Midbrain (tissue), 1 donor: ENCODE measurements at regions not wholly inside any gene's neighbourhood (a gene's known extent, or its start where the extent isn't known, plus 50 kb on each side); places are given as distances from the start of the nearest gene placed in this dataset.
"Not testable (repeated sequence)": the region's sequence is repeated elsewhere in the genome, so short reads cannot be mapped to it uniquely, and the experiment has no call there.

Source experiments
- DNase-seq: peaks from one replicate; lab custom pipeline; 2025; lab: John Stamatoyannopoulos, UW

DNA sequence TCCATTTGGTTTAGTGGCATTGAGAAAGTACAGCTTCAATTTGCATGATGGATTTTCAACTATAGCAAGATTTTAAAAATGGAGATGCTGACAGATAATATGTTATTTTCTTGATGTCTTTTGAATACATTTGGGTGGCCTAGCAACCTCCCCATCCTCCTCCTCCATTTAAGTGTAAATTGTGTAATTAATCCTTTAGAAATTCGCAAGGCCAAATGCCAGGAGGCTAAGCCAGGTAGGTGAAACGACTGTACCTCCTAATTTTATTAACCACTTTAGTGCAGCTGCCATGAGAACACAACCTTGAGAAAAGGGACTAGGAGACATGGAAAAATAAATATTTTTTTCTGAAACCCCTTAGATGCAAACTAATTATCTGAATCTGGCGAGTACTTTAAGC lies 248.8 kb downstream of the MRPS30 start:
- no peak for DNase-seq

DNA sequence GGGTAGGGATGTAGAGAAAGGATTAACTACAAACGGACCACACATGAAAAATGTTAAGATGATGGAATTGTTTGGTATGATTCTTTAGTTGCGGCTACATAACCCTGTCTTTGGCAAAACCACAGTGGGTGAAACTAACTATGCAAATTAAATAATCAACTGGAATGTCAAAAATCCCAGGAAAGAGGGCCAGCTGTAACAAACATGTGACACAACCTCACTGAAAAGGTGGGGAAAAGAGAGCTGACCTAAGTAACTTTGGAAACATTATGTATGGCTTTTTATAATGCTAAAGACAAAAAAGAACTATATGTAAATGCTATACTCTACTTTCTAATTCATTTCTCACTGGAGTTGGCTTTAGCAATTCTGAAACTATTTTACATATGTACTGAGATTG lies 252.0 kb downstream of the MRPS30 start:
- DNase-seq = no peak

DNA sequence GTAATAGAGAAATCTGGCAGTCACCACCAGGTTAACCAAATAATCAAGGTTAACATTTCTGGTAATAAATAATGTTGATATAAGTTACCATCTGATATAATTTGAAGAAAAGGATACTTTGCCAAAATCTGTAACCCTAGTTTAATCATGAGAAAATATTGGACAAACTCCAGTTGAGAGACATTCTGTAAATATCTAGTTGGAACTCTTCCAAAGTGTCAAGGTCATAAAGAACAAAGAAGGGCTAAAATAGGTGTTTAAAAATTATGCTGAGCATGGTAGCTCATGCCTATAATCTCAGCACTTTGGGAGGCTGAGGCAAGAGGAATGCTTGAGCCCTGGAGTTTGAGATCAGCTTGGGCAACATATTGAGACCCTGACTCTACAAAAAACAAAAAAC lies 253.3 kb downstream of the MRPS30 start:
- DNase-seq = no peak

DNA sequence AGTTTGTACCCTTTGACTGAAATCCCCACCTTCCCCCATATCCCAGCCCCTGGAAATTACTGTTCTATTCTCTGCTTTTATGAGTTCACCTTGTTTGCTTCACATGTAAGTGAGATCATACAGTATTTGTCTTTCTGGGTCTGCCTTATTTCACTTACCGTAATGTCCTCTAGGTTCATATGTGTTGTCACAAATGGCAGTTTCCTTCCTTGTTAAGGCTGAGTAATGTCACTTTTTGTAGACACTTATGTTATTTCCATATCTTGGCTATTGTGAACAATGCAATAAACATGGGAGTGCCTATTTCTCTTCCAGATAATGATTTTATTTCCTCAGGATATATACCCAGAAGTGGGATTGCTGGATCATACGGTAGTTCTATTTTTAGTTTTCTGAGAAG lies 272.3 kb downstream of the MRPS30 start:
- DNase-seq = no peak

DNA sequence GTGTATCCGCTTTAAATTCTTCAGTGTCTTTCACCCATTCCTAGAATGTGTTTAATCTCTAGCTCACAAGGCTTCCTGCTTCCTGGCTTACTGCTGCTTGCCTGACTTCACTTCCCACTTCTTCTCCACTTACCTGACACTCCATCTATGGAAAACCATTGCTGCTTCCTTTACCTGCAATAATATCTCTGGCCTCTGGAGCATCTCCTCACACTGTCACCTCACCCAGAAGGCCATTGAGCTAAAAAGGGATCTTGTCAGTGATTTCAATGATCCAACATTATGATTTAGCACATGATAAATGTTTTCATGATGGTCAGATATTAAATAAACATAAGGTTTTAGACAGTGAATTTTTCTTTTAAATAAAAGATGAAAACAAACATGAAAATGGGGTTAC lies 281.1 kb downstream of the MRPS30 start:
- DNase-seq = no peak

DNA sequence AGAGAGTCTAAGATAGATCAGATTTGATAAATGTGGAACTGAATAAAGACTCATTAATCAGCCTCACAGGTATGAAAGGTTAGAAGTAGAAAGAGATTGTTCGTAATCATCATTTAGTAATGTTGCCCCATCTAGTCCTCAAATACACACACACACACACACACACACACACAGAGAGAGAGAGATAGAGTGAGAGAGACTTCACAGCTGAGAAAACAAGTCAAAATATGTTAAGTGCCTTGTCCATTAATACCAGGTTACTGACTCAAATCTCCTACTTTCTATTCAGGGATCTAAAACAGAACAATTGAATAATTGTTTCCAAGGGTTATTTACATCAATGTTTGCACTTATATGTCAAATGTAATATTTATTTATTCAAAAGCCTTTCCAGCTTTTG lies 284.6 kb downstream of the MRPS30 start:
- no peak for DNase-seq

DNA sequence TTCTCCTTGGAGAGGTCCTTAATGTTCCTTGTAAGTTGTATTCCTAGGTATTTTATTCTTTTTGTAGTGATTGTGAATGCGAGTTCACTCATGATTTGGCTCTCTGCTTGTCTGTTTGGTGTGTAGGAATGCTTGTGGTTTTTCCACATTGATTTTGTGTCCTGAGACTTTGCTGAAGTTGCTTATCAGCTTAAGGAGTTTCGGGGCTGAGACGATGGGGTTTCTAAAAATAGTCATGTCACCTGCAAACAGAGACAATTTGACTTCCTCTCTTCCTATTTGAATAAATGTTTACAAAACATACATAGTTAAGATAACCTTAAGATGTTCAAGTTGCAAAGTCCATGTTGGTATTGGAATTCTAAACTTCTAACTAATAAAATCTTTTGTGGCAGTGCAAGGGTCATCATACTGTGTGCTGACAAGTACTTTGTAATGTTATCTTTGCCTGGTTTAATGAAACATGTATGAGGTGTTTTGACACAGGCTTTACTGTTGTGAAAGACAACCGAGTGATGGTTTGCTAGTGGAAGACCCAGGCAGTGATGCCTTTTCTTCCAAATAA lies 286.2 kb downstream of the MRPS30 start:
- no peak for DNase-seq

DNA sequence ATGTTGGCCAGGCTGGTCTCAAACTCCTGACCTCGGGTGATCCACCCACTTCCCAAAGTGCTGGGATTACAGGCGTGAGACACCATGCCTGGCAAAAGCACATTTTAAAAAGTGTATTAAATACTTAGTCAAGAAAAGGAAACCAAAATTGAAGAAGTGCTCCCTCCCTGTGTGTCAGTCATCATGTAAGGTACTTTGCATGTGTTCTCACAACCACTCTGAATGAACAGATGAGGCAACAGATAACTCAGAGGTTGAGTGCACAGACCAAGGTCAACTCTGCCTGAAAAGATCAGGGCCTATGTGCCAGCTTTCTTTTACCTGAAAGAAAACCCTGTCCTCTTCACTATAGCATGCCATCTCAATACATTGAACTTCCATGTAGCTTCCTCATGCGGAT lies 289.7 kb downstream of the MRPS30 start:
- DNase-seq = no peak

DNA sequence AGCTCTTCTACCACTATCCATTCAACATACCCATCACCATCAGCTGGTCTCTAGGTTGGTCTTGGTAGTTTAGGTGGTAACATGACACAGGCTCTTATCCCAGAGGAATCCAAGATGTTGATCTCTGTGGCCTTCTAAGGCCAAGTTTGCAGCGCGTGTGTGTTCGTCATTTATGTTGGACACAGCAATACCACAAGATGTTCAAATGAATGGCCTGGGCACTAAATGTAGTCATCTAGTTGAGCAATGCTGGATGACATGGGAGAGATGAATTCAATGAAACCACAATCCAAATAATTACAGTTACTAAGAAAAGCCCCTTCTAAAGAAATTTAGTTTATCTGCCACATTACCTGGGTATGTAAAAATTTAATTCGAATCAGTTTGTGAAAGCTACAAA lies 292.4 kb downstream of the MRPS30 start:
- no peak for DNase-seq

DNA sequence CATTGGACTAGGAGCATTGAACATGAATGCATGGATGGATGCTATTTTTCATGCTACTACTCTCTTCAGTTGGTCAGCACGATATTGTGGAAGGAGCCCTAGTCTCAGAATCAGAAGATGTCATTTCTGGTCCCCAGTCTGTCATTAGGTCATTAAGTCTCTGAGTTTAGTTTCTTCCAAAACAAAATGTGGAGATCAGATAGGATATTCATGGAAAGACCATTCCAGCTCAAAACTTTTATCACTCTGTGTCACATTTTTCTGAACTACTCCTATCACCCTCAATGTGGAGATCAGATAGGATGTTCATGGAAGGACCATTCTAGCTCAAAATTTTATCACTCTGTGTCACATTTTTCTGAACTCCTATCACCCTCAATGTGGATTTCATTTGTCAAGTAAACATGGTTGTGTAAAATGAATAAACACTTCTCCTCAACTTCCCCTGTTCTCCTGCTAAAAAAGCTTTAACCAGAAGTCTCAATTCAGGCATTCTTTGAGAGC lies 296.8 kb downstream of the MRPS30 start:
- no peak for DNase-seq

DNA sequence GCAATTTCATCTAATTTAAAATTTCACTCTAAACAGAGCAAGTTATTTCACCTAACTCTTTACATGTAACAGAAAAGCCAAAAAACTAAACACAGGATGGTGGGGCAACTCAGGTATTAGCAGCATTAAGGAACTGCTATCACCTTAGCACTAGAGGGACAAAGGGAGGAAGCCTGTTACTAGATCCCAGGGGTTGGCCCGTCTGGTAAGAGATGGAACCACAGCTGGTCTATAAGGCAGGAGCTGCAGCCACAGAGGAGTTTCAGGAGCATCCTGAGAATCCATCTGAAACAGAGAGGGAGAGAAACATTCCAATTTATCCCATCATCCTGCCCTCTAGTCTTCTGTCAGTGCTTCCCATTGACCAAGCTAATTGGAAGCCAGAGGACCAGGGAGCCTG lies 300.3 kb downstream of the MRPS30 start:
- no peak for DNase-seq

DNA sequence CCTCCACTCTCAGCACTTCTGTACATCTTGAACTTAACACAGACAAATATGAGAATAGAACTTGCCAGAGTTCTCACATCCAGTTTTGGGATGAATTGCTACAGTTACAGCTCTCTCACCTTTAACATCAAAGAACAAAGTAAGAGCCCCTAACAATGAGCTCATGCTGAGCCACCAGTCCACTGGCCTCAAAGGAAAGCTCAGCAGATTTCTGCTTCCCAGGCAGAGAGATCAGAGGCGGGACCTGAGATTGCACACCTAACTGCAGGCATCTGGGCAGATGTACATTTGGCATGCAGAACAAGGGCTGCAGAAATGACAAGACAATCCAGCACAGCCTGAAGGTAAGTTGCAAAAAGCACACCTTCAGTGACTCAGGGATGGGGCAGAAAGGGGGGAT lies 300.9 kb downstream of the MRPS30 start:
- DNase-seq = no peak

DNA sequence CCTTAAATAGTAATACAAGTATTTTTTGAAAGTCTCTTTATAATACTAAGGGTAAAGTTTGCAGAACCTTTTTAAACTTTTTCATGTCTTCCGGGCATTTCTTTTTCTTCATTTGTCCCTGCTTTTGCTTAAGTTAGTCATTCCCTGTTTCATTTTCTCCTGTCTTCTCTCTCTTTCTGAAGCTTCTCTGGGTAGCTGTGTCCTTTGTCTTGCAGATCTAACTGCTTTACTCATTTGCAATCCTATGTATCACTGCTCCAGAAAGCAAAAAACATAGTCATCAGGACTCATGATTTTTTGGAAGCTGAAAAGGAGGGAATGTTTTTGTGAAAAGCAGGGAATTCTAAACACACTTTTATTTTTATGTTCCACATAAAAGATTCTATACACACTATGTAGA lies 301.7 kb downstream of the MRPS30 start:
- peak; percentile 3 for DNase-seq

DNA sequence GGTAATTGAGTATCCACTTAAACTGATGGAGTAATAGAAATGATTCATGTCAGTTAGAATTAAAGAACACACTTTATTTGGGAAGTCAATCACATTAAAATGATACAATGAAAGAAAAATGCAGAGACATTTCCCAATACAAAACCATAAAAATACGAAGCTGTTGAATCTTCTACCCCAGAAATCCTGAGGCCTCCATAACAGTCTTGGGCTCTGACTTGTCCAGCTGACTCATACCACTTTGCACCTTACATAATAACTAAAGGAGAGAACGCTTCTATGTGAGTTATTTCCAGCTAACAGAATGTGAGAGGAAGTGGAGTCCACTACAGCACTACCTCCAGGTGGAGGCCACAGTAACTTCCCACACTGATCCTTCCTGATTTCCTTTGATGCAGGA lies 305.0 kb downstream of the MRPS30 start:
- no peak for DNase-seq

DNA sequence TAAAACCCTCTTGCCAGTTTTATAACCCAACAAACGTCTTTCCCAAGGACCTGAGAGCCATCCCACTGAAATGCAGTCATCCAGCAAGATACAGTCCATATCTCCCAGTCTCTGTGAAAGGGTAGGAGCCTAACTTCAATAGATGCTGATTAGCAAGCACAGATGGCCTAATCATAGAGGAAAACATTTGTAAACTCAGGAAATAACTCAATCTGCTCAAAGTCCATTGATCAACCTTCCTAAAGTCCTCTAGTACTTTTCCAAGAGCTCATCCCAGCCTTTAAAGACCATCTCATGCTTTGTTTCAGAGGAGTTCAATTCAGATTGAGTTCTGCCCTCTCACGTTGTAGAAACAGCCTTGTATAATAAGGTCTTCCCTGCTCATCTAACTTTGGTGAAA lies 324.2 kb downstream of the MRPS30 start:
- DNase-seq = no peak

DNA sequence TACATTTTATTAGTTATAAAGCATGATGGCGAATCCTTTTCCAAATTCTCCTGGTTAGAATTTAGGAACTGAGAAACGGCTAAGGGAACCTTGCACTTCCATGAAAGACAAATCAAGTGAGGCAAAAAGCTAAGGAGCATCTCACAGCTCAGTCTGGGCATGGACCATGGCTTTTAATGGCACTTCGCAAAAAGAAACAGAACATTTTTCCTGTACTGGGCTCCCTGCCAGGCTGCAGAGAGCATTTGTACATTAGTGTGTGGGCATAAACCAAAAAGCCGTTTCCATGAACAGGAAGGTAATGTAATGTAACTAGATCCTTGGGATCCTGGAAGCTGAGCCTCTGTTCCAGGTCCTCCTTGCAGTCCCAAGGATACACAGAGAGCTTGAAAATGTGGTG lies 354.2 kb downstream of the MRPS30 start:
- DNase-seq = no peak

DNA sequence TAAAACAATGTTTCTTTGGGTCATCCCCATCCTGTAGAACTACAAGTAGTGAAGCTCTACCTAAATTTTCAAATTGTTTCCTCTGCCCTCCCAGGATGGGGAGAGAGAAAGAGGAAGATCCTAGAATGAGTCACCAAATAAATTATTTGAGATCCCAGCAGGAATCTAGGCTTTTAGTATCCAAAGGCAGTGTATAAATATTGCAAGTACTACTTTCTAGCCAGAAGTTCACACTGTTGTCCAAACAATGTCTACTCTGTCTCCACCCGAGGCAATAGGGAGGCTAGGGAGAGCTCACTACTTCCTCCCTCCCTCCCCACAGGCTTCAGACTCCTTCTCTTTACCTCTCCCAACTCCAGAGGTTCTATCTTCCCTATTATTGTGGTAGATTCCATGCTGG lies 362.8 kb downstream of the MRPS30 start:
- DNase-seq = no peak

DNA sequence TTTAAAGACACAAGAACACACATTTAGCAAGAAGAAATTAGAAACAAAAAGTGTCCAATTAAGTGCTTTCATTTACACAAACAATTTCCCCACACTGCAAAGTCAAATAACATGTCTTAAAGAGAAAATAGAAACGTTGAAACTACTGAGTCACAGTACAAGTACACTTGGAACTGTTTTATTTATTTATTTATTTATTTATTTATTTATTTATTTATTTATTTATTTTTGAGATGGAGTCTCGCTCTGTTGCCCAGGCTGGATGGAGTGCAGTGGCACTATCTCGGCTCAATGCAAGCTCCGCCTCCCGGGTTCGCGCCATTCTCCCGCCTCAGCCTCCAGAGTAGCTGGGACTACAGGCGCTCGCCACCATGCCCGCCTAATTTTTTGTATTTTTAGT lies 363.9 kb downstream of the MRPS30 start:
- DNase-seq = not testable (repeated sequence)

DNA sequence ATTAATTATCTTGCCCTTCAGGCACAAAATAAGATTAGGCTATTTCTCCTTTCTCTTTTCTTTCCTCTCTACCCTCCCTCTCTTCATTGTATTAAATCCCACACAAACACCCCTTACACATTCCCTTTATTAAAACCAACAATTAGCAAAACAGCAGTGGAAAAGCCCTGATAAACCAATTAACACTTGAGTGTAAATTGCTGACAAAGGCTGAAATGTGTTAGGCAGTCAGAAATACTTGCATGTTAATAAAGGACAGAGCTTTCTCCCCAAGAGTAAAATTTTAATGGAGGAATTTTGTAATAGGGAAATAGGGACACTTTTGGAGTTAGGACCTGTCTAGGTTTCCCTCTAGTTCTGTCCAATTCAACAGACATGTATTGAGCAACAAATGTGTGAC lies 370.9 kb downstream of the MRPS30 start:
- DNase-seq = no peak

DNA sequence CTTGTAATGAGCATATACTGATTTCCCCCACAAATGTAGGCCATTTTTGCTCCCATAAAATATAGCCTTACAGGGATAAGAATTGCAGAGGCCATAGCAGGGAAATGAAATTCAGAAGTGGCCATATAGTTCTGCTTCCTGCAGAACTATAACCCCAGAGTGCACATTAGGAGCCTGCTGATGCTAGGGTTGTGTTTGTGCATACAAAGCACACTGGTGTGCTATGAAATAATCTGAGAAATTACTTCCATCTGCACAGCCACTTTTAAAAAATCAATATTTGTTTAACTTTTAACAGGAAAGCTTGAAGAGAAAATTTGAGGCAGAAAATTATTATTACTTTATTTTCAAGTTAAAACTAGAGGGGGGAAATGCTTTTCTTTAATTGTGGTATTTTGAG lies 380.3 kb downstream of the MRPS30 start:
- DNase-seq = no peak

DNA sequence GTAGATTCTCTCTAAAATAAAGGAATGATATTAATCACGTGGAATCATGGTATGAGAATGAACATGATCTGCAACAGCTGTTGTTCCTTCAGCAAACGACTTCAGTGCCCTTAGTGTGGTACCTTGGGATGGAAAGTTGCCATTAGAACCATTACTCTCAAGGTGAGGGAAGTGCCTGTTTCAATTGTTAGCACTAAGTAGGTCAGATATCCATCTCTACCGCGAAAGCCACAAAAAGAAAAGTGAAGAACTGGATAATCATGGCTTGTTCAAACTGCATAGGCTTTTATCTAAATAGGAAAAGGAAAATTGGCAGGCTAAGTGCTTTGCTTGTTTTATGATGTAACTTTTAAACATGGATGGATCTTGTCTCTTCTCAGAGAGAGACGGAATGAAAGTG lies 380.7 kb downstream of the MRPS30 start:
- DNase-seq = no peak

DNA sequence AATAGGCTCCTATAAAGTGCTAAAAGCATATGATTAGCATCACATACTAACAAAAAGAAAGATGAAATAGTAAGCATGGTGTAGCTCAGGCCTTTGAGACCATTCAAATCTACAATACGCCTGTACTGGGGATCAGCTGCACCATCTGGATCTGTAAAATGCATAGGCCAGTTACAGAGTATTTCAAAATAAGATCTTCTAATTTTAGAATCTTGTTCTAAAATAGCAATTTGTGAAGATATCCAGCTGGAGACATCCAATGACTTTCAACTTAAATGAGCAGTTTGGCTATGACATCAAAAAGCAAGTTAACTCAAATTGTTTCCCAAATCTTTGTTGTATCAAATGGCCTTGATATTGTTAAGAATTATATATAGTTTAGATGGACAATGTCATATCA lies 386.3 kb downstream of the MRPS30 start:
- DNase-seq = no peak
